ENCODE measurements at regions not wholly inside any gene's neighbourhood (a gene's known extent, or its start where the extent isn't known, plus 50 kb on each side); places are given as distances from the start of the nearest gene placed in this dataset.

DNA sequence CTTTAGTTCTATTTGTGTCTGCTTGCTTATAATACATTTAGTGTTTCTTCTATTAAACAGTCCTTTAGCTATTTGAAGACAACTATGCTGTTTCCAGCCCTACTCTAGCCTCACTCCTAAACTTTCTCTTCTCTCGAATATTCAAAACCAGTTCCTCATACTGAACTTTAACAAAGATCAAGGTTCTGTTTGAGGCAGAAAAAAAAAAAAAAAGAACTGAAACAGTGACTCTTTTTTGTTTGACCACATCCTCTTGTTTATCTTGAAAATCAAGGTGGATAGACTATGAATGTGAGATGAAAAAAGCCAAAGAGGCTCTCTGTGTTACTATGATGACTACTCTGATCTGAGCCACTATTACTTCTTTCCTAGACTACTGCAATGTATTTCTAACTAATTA, 154.3 kb downstream of the ZNF365 start:
- TF ChIP-seq POLR2A (IDR thresholded peaks at IDR 0.05) = no peak
- no peak for TF ChIP-seq CTCF (IDR thresholded peaks at IDR 0.05)

Measured in body of pancreas (tissue), 4 donors.